Urinary bladder (tissue), 3 donors: ENCODE measurements at regions not wholly inside any gene's neighbourhood (a gene's known extent, or its start where the extent isn't known, plus 50 kb on each side); places are given as distances from the start of the nearest gene placed in this dataset.

Experiments
- DNase-seq: peaks from one replicate; pipeline ENCODE4 v3.0.0-alpha.2; 2015; ENCODE audit errors: extremely low spot score
- H3K27ac ChIP-seq: one replicate; pipeline ENCODE4 v1.5.1; 2013; ENCODE audit warnings: low read depth, mild to moderate bottlenecking, moderate library complexity
- H3K36me3 ChIP-seq: one replicate; pipeline ENCODE4 v1.6.1; 2013; ENCODE audit warnings: mild to moderate bottlenecking, moderate library complexity; ENCODE audit not compliant: insufficient read depth
- H3K4me1 ChIP-seq: one replicate; pipeline ENCODE4 v1.6.1; 2013; ENCODE audit warnings: mild to moderate bottlenecking, moderate library complexity; ENCODE audit not compliant: insufficient read depth
- H3K4me3 ChIP-seq: one replicate; pipeline ENCODE4 v1.5.1; 2013; ENCODE audit warnings: low read depth, low read length
- WGBS: extraction: QIAGEN DNeasy Blood & Tissue Kit; methylation state at CpG from one replicate; pipeline ENCODE4 v1.1.7; 2013; 5-methylcytosine and 5-hydroxymethylcytosine counted together
- donor health status: healthy with polysubstance abuse.
- donor health status: healthy.

DNA sequence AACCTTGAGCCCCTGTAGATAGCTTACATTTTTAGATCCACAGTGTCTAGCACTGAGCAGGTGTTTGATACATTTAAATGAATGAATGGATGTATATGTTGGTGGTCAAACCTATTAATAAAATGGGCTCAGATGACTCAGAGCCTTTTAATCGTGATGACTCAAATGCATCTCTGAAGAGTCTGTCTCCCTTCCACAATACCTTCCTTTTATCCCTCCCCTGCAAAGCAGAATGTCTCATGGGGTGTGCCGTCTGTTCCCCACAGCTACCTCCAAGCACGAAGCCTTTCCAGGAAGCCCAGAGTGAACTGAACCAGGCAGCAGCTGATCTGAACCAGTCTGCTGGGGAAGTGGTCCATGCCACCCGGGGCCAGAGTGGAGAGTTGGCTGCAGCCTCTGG lies 303.5 kb upstream of the TPM1 start:
- no peaks in the 10 kb centered on the region for H3K36me3 ChIP-seq
- WGBS, result 87% methylated on average over 4 of the region's 4 CpGs
- H3K4me3 ChIP-seq, result no peak overlapping the region
- DNase-seq, result no peak
- no peaks in the 10 kb centered on the region for H3K4me1 ChIP-seq
- no peak overlapping the region for H3K27ac ChIP-seq

- DNase-seq, result no peak
- no peaks in the 10 kb centered on the region for H3K36me3 ChIP-seq
- H3K4me1 ChIP-seq, result no peaks in the 10 kb centered on the region
- H3K27ac ChIP-seq, result no peak overlapping the region
- H3K4me3 ChIP-seq, result no peak overlapping the region
- WGBS, result 84% methylated on average over 3 of the region's 3 CpGs
Measured at GRCh38 chr15:62739507-62739906, 303.0 kb upstream of the TPM1 start.

DNA sequence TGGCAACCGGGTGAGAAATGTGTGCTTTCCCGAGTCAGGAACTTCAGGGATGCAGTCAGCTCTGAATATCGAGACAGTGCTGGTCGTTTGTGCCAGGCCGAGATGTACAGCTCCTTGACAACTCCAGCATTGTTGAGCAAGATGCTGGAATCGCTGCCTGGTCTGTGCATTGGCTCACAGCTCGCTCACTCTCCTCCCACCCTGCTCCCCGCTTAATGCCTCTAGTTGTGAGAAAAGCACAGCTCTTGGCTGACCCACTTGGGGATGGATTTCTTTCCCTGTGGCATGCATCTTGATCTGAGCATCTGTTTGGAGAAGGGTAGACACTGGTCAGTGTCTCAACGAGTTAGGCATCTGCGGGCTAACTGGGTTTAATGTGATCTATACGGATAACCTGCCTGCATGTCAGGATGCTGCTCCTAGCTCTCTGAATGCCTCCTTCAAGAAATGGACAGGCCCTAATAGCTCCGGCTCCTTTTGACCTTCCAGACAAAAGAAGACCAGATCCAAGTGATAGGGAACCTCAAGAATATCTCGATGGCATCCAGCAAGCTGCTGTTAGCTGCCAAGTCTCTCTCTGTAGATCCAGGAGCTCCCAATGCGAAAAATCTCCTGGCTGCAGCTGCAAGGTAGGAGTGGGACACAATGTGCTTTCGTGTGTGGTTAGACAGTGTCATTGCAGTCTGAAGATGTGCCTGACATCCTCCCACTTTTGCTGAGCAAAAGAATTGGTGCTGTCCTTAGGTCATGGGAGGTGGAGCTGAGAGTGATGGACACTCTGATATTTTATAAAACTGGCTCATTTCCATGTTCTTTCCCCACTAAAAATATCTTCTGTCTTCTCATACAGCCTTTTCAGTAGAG lies 302.2 kb upstream of the TPM1 start:
- H3K36me3 ChIP-seq, result no peaks in the 10 kb centered on the region
- 70% methylated on average over 15 of the region's 15 CpGs for WGBS
- no peak for DNase-seq
- no peak overlapping the region for H3K27ac ChIP-seq
- H3K4me1 ChIP-seq, result no peaks in the 10 kb centered on the region
- H3K4me3 ChIP-seq, result no peak overlapping the region

- H3K36me3 ChIP-seq, result no peaks in the 10 kb centered on the region
- DNase-seq, result no peak
- WGBS, result 94% methylated on average over 2 of the region's 2 CpGs
- no peak overlapping the region for H3K4me3 ChIP-seq
- no peak overlapping the region for H3K27ac ChIP-seq
- H3K4me1 ChIP-seq, result no peaks in the 10 kb centered on the region
Measured at GRCh38 chr15:62741106-62741505, 301.4 kb upstream of the TPM1 start.

DNA sequence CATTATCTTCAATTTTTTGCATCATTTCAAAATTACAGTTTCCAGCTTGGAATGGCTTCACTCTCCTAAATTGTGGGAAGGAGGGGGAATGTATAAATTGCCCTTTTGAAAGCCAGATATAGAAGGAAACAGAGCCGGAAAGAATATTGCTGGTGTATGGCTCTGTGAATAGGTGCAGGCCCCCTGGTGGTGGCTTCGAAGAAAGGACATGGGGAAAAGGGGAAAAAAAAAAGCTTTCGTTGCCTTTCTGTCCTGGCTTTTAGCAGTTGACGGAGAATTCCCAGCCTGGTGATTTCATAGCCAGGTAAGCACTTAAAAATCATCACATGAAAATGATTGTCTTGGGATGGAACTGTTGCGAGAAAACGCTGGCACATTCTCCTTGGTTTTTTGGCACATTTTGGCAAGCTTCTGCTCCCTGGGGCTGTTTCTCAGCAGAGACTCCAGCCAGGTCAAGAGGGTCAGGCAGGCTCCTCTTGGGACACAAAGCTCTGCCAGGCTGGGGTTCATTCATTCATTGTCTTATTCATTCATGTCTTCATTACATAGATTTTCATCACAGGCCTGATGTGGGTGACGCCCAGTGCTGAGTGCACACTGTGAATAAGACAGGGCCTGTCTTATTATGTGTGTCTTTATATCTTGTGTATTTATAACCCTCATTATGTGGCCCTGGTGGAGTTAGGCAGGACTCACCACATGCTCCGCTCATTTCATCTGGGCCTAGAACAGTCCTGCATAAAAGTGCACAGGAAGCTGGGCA lies 300.0 kb upstream of the TPM1 start:
- no peaks in the 10 kb centered on the region for H3K4me1 ChIP-seq
- H3K4me3 ChIP-seq, result no peak overlapping the region
- 32% methylated on average over 8 of the region's 8 CpGs for WGBS
- DNase-seq, result peak; percentile 55
- no peaks in the 10 kb centered on the region for H3K36me3 ChIP-seq
- peak overlapping the region; percentile 6 for H3K27ac ChIP-seq

GRCh38 chr15:62745621-62746225 lies 296.8 kb upstream of the TPM1 start:
- WGBS, result 64% methylated on average over 8 of the region's 8 CpGs
- H3K27ac ChIP-seq, result no peak overlapping the region
- no peak overlapping the region for H3K4me3 ChIP-seq
- no peak for DNase-seq
- H3K4me1 ChIP-seq, result no peaks in the 10 kb centered on the region
- no peaks in the 10 kb centered on the region for H3K36me3 ChIP-seq

DNA sequence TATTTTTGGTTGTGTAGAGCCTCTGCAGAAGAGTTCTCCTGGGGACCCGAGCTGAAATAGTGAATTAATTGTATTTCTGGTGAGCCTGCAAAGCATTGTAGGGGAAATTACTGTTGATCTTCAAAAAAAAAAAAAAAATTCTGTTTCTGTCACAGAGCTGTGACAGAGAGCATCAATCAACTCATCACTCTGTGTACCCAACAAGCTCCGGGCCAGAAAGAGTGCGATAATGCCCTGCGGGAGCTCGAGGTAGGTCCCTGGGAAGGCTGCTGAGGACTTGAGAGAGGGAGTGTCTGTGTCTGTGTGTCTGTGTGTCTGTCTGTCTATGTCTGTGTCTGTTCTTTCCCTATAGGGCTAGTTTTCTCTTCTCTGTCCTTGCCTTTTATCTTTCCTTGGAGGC lies 294.4 kb upstream of the TPM1 start:
- Histone ChIP-seq H3K36me3 (no peaks in the 10 kb centered on the region), H3K27ac (no peak overlapping the region), H3K4me1 (no peaks in the 10 kb centered on the region), H3K4me3 (no peak overlapping the region)
- no peak for DNase-seq
- 94% methylated on average over 5 of the region's 5 CpGs for WGBS

GRCh38 chr15:62749036-62749815 lies 293.3 kb upstream of the TPM1 start:
- Histone ChIP-seq H3K36me3 (no peaks in the 10 kb centered on the region), H3K4me1 (no peaks in the 10 kb centered on the region), H3K27ac (no peak overlapping the region), H3K4me3 (no peak overlapping the region)
- DNase-seq, result no peak
- 93% methylated on average over 5 of the region's 5 CpGs for WGBS

GRCh38 chr15:62750471-62750870 lies 292.1 kb upstream of the TPM1 start:
- Histone ChIP-seq H3K36me3 (no peaks in the 10 kb centered on the region), H3K4me3 (no peak overlapping the region), H3K4me1 (no peaks in the 10 kb centered on the region), H3K27ac (no peak overlapping the region)
- no peak for DNase-seq
- WGBS, result 95% methylated on average over 4 of the region's 4 CpGs

DNA sequence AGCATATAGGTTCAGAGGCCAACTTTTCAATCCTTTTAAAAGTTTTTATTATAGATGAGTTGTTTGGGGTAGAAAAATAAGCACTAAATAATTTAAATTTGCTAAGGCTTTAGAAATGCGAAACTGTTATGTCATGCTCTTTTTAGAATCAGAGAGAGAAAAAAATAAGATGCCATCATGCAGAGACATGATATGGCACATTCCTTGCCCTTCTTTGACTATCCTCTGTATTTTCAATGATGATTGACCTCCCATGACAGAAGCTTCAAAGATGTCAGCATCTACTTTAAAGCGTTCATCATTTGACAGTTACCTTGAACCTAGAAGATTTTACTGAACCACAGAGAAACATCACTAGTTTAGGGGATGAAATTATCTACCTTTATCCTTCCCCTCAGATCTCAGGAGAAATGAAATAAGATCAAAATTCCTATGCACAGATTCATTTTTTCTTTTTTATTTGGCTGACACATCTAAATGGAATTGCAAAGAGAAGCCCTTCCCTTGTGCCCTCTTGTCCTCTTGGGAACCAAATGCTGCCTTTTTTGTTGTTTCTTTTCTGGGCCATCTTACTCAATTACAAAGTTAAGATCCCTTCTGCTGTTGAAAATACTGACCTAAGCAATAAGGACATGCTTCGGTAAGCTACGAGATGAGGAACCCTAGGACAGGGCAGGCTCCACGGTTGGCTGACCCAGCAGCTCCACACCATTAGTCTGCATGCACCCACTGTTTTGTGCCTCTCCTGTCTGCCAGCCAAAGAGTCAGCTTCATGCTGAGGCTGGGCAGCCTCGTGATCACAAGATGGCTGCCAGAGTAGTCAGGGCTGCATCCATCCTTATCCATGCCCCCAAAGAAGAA lies 289.7 kb upstream of the TPM1 start:
- Histone ChIP-seq H3K4me1 (no peaks in the 10 kb centered on the region), H3K36me3 (no peaks in the 10 kb centered on the region), H3K4me3 (no peak overlapping the region), H3K27ac (no peak overlapping the region)
- no peak for DNase-seq
- WGBS, result 93% methylated on average over 6 of the region's 6 CpGs

- no peak overlapping the region for H3K4me3 ChIP-seq
- H3K36me3 ChIP-seq, result no peaks in the 10 kb centered on the region
- DNase-seq, result no peak
- H3K4me1 ChIP-seq, result no peaks in the 10 kb centered on the region
- 99% methylated on average over 4 of the region's 4 CpGs for whole genome bisulfite sequencing
- H3K27ac ChIP-seq, result no peak overlapping the region
Measured at GRCh38 chr15:62753518-62754221, 288.9 kb upstream of the TPM1 start.

DNA sequence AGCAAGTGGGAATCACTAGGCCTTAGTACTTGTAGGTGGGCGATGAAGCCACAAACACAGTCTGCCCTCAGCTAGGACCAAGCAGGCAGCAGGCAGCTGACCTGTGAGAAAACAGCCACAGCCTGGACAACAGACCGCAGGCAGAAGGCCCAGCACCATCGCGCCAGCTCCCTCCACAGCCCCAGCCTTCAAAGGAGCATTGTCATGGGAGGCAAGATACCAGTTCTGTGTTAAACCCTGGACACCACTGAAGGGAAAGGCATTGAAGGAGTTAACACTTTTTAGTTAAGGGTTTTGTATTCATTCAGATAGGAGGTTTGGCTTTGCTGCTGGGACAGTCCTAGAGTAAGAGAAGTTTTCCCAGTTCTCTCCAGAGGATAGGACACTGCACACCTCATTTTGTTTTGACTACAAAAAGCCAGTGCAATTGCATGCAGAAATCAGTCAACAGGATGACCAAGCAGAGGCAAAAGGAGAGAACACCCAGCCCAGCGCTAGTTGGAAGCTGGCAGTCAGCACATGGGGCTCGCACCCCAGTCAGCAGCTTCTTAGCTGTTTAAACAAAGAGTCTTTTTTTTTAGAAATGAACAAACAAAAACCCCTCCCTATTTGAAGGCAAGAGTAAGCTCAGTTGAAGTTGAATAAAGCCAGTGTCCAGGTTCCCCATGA lies 286.1 kb upstream of the TPM1 start:
- Histone ChIP-seq H3K4me1 (no peaks in the 10 kb centered on the region), H3K4me3 (no peak overlapping the region), H3K27ac (no peak overlapping the region), H3K36me3 (no peaks in the 10 kb centered on the region)
- no peak for DNase-seq
- WGBS, result 95% methylated on average over 6 of the region's 6 CpGs
